GM23248 (cell line): ENCODE measurements at regions not wholly inside any gene's neighbourhood (a gene's known extent, or its start where the extent isn't known, plus 50 kb on each side); places are given as distances from the start of the nearest gene placed in this dataset.

Experiments
- EZH2 ChIP-seq: fragments of 200-600 bp; sonication (generic); IDR thresholded peaks from 2 replicates; pipeline ENCODE4 v1.6.1; 2018; ENCODE audit warnings: antibody characterized with exemption, mild to moderate bottlenecking; ENCODE audit not compliant: insufficient read depth, poor library complexity, severe bottlenecking
- EZH2phosphoT487 ChIP-seq: fragments of 200-600 bp; sonication (generic); IDR thresholded peaks from 2 replicates; pipeline ENCODE4 v1.6.1; 2018; ENCODE audit warnings: antibody characterized with exemption, moderate library complexity, mild to moderate bottlenecking, low read depth; ENCODE audit not compliant: insufficient read depth

DNA sequence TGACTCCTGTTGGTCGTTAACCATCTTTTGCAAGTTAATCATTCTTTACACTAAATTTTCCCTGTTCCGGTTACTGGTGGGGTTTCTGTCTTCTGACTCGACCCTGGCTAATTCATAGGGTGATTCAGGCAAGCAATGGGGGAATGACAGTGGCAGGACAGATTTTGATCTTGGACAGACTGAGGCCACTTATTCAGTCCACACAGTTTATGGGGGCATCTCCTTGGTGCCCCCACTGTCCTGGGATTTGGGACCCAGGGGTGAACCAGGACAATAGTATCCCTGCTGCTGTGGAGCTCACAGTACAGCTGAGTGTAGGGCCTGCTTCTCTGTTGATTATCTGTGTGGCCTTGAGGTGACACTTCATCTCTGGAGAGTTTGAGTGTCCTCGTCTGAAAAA, 540.4 kb downstream of the MATN1 start:
- TF ChIP-seq EZH2 (no peak), EZH2phosphoT487 (no peak)
